ENCODE measurements at regions not wholly inside any gene's neighbourhood (a gene's known extent, or its start where the extent isn't known, plus 50 kb on each side); places are given as distances from the start of the nearest gene placed in this dataset.
"Not testable (repeated sequence)": the region's sequence is repeated elsewhere in the genome, so short reads cannot be mapped to it uniquely, and the experiment has no call there.

DNA sequence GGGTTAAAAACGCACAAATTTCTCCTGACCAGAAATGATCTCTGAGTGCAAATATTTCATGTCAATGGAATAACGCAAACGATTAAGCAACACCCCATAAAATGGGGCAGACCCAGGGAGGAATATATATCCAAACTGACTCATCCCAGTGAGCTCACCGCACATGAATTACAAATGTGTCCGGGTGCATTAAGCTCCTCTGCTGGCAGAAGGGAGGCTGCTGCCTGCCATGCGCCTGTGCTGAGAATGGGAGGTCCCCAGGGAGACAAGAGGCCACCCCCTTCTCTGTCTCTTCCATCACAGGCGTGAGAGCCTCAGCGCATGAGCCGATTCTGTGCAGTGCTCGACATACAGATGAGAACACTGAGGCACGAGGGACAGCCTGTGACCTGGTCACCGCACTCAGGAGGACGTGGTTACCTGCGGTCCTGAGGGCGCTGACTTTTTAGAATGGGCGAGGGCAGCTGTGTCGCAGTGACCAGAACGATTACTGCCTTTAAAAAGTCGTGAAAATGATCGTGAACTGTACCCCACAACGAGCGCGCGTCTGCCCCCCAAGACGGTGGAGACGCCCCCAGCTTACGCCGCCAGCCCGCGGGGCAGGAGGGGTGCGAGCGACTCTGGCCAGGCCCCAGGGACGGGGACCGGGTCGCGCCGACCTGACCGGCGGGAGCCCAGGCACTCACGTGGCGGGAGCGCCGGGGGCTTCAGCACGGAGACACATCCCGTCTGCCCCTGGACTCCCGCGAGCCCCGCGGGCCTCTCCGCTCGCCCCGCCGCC, 188.5 kb downstream of the ADRA2C start:
- DNase-seq (ENCODE audit: low read depth), result peak; percentile 95

DNA sequence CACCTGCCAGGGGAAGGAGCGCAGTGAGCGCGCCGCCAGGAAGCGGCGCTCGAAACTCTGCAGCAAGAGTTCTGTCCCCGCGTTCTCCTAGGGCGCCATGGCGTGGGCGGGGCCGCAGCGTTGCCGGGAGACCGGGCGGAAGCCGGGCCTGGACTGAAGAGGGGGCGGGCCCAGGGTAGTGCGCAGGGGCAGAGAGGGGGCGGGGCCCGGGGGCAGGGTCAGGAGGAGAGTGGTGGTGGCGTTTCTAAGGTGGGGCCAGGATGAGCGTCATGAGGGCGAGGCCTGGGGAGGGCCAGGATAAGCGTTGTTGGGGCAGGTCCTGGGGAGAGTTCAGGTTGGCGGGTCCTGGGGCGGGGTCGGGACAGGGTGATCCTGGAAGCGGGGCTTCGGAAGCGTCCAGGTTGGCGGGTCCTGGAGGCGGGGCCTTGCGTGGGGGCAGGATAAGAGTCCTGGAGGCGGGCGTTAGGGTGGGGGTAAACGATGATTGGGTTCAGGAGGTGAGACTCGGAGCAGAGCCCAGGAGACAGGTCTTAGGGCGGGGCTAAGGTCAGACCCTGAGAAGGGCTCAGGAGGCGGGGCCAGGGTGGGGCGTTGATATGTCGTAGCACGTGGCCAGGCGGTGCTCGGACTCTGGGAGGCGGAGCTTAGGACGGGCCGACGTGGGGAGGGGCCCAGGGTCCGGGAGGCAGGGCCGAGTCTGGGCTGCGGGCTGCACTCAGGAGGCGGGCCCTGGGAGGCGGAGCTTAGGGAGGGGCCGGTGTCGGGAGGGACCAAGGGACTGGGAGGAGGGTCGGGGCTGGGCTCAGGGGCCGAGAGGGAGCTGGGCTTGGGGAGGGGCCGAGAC, 189.4 kb downstream of the ADRA2C start:
- DNase-seq (ENCODE audit: low read depth), result peak; percentile 97

DNA sequence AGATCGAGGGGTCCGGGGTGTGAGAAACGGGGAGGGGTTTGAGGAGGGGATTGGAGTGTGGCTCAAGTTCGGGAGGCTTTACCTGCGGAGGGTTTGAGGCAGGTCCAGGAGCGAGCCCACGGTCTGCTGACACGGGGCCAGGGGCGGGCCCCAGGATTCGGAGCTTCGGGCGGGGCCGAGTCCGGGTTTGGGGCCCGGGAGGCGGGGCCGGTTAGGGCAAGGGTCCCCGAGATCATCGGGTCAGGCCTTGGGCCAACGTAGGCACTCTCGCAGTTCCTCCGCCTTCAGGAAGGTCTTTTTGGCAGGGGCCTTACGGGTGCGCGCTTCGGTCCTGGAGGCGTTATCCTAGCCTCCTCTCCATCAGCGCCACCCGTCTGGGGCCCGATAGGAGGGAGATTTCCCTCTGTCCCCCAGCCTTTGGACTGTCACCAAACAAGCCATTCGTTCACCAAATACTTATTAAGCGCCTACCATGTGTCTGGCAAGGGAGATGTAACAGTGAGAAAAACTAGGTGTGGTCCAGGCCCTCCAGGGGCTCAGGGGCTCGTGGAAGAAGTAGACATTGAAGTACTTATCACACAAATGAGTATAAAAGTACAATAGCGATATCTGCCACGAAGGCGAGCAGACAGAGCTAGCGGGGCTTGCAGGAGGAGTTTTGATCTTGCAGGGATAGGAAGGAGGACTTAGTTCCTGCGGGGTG, 190.1 kb downstream of the ADRA2C start:
- not testable (repeated sequence) for DNase-seq (ENCODE audit: low read depth)

DNA sequence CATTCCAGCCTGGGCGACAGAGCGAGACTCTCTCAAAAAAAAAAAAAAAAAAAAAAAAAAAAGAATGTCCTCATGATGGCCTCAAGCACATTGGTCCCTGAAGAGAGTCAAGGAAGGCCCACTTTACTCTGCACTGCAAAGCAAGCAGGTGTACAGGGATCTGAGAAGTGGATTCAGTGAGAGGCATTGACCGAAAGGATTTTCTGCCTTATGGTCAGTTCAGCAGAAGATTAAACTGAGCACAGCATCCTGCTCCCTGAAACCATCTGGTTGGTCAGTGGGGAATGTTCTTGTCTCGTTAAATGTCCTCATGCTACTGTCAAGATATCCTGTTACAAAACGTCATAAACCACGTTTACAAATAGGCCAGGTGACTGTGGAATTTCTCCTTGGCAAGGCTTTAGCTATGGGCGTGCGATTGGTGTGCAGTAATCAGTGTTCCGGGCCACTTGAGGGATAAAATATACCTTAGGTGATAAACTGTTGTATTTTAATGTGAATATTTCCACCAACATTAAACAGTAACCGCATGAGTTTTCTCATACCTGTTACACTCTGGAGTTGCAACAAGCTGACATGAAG, 195.0 kb downstream of the ADRA2C start:
- DNase-seq (ENCODE audit: low read depth), result not testable (repeated sequence)

DNA sequence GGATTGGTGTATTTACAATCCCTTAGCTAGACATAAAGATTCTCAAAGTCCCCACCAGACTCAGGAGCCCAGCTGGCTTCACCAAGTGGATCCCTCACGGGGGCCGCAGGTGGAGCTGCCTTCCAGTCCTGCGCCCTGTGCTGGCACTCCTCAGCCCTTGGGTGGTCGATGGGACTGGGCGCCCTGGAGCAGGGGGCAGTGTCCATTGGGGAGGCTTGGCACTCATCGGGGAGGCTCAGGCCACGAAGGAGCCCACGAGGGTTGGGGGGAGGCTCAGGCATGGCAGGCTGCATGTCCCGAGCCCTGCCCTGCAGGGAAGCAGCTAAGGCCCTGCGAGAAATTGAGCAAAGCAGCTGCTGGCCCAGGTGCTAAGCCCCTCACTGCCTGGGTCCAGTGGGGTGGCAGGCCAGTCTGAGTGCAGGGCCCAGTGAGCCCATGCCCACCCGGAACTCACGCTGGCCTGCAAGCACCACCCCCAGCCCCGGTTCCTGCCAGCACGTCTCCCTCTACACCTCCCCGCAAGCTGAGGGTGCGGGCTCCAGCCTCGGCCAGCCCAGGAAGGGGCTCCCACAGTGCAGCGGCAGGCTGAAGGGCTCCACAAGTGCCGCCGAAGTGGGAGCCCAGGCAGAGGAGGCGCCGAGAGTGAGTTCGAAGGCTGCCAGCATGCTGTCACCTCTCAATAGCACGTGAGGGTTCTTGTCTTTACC, 198.5 kb downstream of the ADRA2C start:
- DNase-seq (ENCODE audit: low read depth), result not testable (repeated sequence)

DNA sequence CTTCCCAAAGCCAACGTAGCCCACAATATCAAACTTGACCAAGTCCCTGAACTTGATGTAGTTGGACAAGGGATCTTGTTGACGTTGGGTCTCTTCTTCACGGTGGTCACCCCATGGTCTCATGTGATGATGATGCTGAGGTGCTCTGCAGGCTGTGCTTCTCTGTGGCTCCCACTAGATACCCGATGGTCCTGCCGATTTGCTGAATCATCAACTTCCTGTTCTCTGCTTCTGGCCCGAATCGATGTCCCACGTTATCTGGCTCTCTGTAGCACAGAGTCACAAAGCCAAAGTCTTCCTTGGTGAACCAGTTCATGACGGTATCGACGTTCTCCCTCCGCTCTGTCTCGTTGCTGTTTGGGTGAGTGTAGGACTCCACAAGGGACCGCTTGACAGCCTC, 201.0 kb downstream of the ADRA2C start:
- DNase-seq (ENCODE audit: low read depth), result not testable (repeated sequence)

DNA sequence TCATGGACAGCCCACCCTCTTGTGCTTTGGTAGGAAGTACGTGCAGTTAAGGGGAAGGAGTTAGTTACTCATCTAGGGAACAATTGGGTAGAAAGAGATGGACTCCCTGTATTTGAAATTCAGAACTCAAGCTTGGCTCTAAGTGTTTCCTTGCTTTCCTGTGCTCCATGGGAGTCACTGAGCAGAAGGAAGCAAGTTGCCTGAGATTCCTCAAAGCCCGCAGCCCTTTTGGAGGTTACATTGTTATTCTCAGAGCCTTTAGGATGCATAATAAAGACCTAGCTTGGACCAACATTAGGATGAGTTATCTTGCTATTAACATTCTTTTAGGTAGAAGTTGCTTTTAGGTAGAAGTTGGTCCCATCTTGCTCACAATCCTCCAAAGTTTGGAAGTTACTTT, 206.4 kb downstream of the ADRA2C start:
- DNase-seq (ENCODE audit: low read depth), result not testable (repeated sequence)

DNA sequence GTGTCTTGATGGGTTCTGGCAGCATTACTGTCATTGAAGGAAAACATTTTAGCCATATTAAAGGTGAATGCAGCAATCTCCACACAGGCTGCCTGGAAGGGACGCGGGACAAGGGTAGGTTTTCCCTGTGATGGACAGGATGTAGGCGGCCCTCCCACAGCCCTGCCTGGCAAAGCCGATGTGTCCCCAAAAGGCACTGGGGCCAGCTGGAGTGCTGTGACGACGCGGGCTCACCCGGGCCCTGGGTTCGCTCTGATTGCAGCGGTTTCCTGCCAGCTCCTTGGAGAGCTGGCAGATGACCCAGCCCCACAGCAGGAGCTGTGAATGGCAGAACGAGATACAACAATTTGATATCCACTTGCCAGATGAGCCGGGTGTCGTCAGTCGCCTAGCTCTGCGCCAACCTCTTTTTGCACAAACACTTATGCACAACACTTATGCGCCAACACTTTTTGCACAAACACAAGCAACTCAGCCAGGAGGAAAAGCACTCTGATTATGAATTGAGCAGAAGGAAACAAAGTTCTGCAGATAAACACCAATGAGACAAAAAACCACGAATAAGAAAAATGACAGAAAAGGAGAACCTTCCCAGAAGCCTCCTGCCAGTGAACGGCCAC, 207.5 kb downstream of the ADRA2C start:
- DNase-seq (ENCODE audit: low read depth), result not testable (repeated sequence)

DNA sequence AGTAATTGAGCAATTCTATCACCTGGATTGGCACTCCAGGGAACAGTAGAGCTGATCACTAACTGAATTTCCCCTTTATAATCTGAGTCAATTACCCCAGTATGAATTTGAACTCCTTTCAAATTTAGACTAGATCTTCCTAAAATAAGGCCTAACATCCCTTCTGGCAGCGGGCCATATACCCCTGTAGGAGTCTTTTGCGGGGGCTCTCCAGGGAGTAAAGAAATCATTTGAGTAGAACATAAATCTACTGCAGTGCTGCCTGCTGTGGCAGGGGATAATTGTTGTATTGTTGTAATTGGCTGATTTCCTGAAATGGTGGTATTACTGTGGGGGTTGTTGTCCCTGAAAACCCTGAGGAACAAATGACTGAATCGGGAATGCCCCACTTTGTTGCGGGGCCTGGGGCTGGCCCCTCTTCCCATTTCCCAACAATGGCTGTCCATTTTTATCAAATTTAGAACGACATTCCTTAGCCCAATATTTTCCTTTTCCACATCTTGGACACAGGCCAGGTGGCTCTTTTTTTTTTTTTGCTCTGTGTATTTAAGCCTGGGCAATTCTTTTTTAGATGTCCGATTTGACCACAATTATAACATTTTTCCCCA, 217.4 kb downstream of the ADRA2C start:
- not testable (repeated sequence) for DNase-seq (ENCODE audit: low read depth)

DNA sequence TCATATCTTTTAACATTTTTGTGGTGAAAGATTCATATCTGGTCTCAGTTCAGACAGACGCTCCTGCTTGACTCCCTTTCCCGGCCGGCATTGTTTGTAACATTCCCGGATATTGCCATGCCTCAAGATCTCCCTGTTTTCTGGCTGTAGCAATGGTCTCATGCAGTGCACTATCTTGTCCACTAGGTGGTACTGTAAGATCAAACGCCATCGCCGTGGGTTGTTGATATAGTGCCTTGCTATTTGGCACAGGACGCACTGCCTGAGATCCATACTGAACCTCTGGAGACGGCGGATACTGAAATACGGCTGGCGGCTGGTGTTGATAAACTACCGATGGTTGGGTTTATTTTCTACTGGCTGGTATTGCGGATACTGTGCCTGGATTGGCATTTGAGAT, 218.6 kb downstream of the ADRA2C start:
- DNase-seq (ENCODE audit: low read depth), result not testable (repeated sequence)

DNA sequence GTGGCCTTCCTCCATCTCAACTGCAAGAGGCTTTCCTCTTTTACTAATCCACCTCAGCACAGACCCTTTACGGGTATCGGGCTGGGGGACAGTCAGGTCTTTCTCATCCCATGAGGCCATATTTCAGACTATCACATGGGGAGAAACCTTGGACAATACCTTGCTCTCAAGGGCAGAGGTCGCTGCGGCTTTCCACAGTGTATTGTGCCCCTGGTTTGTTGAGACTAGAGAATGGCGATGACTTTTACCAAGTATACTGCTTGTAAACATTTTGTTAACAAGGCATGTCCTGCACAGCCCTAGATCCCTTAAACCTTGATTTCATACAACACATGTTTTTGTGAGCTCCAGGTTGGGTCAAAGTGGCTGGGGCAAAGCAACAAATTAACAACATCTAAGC, 220.2 kb downstream of the ADRA2C start:
- not testable (repeated sequence) for DNase-seq (ENCODE audit: low read depth)

DNA sequence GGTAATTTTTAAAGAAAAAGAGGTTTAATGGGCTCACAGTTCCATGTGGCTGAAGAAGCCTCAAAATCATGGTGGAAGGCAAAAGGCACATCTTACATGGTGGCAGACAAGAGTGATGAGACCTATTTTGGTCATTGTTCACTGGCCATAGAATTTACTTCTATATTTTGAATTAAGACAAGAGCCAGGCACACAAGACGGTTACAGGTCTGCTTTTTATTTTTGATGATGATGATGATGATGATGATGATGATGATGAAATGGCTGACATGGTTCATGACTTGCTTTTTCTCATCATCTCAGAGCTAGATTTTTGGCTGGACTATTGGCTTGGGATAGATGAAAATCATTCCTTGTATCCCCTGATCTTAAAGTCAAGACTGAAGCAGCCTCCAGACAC, 229.3 kb downstream of the OTOP1 start:
- not testable (repeated sequence) for DNase-seq (ENCODE audit: low read depth)

DNA sequence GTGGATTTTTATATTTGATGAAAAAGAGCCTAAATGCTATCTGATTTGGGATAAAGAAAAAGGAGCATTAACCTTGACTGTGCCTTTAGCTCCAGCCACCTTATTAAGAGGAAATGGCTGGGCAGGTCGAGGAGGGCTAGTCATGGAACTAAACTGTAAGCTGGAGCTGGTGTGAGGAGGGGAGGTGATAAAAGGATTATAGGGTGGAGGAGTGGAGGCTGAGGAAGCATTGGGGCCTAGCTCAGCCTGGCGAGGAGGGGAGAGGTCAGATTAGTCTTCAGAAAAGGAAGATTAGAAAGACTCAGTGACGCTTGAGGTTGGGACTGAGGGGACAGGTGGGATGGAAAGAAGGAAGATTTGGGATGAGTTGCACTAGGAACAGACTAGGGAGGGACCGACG, 222.7 kb downstream of the OTOP1 start:
- DNase-seq (ENCODE audit: low read depth), result not testable (repeated sequence)

DNA sequence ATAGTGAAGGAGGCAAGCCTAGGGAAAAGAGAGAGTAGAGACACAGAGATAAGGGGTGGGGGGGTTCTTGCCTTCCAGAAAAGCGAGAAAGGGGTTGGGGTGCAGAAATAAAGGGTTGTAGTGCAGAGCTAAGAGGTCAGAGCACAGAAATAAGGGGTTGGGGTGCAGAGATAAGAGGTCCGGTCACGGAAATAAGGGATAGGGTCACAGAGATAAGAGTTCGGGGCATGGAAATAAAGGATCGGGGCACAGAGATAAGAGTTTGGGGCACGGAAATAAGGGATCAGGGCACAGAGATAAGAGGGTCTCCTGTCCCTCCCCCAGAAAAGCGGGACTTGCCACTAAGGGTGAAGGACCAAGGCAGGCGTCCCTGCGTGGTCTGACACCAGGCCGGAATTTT, 222.0 kb downstream of the OTOP1 start:
- not testable (repeated sequence) for DNase-seq (ENCODE audit: low read depth)

DNA sequence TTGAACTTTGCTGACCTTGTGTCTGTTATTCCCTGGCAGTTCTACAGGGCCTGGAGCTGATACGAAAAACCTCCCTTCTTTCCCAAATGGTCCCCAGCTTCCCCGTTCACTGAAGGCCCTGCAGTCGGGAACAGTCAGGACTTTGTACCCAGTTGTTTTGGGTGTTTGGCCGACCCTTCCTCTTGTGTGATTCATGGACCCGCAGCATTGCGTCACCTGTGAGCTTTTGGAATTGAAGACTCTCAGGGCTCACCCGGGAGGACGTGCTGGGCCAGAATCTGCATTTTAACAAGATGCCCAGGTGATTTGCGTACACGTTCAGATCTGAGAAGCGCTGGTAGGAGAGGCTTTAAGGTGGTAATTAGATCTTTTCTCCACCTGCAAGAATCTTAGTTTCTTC, 220.4 kb downstream of the OTOP1 start:
- not testable (repeated sequence) for DNase-seq (ENCODE audit: low read depth)

DNA sequence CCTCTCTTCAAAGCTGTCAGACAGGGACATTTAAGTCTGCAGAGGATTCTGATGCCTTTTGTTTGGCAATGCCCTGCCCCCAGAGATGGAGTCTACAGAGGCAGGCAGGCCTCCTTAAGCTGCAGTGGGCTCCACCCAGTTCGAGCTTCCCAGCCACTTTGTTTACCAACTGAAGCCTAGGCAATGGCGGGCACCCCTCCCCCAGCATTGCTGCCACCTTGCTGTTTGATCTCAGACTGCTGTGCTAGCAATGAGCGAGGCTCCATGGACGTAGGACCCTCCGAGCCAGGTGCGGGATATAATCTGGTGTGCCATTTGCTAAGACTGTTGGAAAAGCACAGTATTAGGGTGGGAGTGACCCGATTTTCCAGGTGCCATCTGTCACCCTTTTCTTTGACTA, 207.7 kb downstream of the OTOP1 start:
- DNase-seq (ENCODE audit: low read depth), result not testable (repeated sequence)

DNA sequence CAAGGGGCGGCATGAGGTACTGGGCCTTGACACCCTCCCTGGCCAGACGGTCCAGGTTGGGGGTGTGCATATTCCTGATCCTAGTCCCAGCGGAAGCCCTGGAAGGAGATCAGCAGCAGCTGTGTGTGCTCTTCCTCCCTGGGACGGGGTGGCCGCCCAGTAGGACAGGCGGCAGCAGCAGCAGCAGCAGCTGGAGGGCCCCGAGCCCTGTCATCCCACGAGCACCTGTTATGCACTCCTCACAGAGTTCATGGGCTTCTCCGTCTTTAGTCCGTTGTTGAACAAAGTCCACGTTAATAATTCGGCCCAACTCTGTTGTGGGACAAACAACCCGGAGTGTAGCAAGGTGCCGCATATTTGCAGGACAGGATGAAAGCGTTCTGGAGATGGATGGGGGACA, 205.6 kb downstream of the OTOP1 start:
- not testable (repeated sequence) for DNase-seq (ENCODE audit: low read depth)

DNA sequence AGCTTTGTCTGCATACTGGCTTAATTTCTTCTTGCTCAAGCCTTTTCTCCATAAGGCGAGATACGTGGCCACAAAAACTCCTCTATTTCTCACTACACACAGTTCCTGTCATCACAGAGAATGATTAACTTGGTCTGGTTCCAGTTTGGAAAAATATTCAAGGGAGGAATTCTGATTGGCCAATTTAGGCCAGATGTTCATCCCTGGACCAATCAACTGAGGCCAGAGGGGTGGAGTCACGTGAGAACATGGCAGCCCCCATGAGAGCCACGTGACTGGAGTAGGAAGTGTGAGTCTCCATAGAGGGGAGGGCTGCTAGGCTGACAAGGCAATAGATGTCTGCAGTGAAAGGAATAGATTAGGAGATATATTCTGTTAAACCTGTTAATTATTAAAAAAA, 200.0 kb downstream of the OTOP1 start:
- DNase-seq (ENCODE audit: low read depth), result peak; percentile 61

DNA sequence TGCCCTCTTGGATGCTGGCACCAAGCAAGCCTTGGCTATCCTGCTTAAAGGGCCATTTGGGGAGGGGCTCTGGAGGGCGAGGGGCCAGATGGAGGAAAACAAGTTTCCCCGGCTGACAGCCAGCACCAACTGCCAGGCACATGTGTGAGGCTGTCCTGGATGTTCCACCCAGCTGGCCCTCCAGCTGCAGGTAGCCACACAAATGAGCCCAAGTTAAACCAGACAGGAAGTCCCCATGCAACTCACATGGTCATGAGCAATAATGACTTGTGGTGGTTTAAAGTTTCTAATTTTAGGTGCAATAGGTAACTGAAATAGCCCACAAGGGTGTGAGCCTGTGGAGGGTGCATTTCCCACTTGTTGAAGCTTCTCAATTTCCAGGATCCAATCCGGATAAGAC, 198.0 kb downstream of the OTOP1 start:
- not testable (repeated sequence) for DNase-seq (ENCODE audit: low read depth)

DNA sequence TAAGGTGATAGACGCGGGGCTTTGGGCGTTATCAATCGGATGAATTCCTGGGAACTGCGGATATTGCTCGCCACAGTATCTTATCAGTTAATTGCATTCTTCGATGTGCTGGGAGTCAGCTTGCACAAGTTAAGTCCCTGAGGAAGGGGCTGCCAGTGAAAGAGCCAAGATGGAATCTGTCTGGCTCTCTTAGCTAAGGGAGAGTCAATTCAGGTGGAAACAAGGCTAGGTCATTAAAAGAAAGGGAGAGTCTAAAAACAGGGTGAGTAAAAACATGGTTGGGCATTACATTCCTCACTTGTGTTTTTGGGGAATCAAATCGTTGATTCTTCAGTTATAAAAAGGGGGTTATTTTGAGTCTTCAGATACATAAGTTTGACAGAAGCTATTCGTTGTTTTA, 196.2 kb downstream of the OTOP1 start:
- not testable (repeated sequence) for DNase-seq (ENCODE audit: low read depth)
